PC-9 (cell line): ENCODE measurements at regions not wholly inside any gene's neighbourhood (a gene's known extent, or its start where the extent isn't known, plus 50 kb on each side); places are given as distances from the start of the nearest gene placed in this dataset.

ENCODE experiments used
- BruUV-seq: library from RNA; stranded (reverse); fragments of 400-500 nt; replicated peaks from 2 replicates; lab custom pipeline; 2021; lab: Mats Ljungman, UMichigan
- CTCF ChIA-PET: fragments of 300-600 bp; sonication (Branson Sonifier 250); formaldehyde crosslinking; loops from one replicate; lab custom pipeline; 2022; ENCODE audit warnings: antibody characterized with exemption; lab: Charles Lee
- POLR2A ChIA-PET: fragments of 300-600 bp; sonication (Branson Sonifier 250); formaldehyde crosslinking; loops from one replicate; lab custom pipeline; 2022; ENCODE audit warnings: antibody characterized with exemption; ENCODE audit not compliant: unreplicated experiment; lab: Charles Lee
- DNase-seq, 2 experiments: peaks; one replicate each; pipeline versions ENCODE4 v3.0.0 to v3.0.0-alpha.2; 2015 to 2022; ENCODE audit warnings: mixed read lengths in 1 of 2
- H2AFZ ChIP-seq: fragments of 200-600 bp; sonication (generic); 2 replicates; pipeline ENCODE4 v1.8.1; 2017; ENCODE audit warnings: antibody characterized with exemption
- H3F3A ChIP-seq: fragments of 200-600 bp; sonication (generic); 2 replicates; pipeline ENCODE4 v1.8.1; 2017; ENCODE audit warnings: antibody characterized with exemption, mild to moderate bottlenecking, low read depth; ENCODE audit not compliant: insufficient read depth
- H3K27ac ChIP-seq: fragments of 200-600 bp; sonication (generic); 2 replicates; pipeline ENCODE4 v1.6.1; 2016; ENCODE audit warnings: mixed run types
- H3K27me3 ChIP-seq: fragments of 200-600 bp; sonication (generic); 2 replicates; pipeline ENCODE4 v1.6.1; 2016; ENCODE audit warnings: low read depth, mixed run types; ENCODE audit not compliant: insufficient read depth
- H3K36me3 ChIP-seq: fragments of 200-600 bp; sonication (generic); 2 replicates; pipeline ENCODE4 v1.6.1; 2016; ENCODE audit warnings: low read depth, mixed run types
- H3K4me1 ChIP-seq: fragments of 200-600 bp; sonication (generic); replicated peaks from 2 replicates; pipeline ENCODE4 v1.6.1; 2016; ENCODE audit warnings: mixed run types; ENCODE audit not compliant: insufficient read depth
- H3K4me2 ChIP-seq: fragments of 200-600 bp; sonication (generic); 2 replicates; pipeline ENCODE4 v1.6.1; 2017; ENCODE audit warnings: mixed run types
- H3K4me3 ChIP-seq: fragments of 200-600 bp; sonication (generic); 2 replicates; pipeline ENCODE4 v1.6.1; 2016; ENCODE audit warnings: mixed run types
- H3K79me2 ChIP-seq: fragments of 200-600 bp; sonication (generic); 2 replicates; pipeline ENCODE4 v1.6.1; 2017; ENCODE audit warnings: low read depth, mixed run types
- H3K9me2 ChIP-seq: fragments of 200-600 bp; sonication (generic); 2 replicates; pipeline ENCODE4 v1.8.1; 2017; ENCODE audit warnings: mild to moderate bottlenecking; ENCODE audit not compliant: insufficient read depth
- H3K9me3 ChIP-seq: fragments of 200-600 bp; sonication (generic); 2 replicates; pipeline ENCODE4 v1.8.1; 2016; ENCODE audit warnings: low read depth; ENCODE audit not compliant: insufficient read depth
- H4K20me1 ChIP-seq: fragments of 200-600 bp; sonication (generic); 2 replicates; pipeline ENCODE4 v1.8.1; 2017; ENCODE audit not compliant: insufficient read depth
- CTCF ChIP-seq: fragments of 200-600 bp; sonication (generic); conservative IDR thresholded peaks from 2 replicates; pipeline ENCODE4 v1.6.1; 2017; ENCODE audit warnings: mixed run types, antibody characterized with exemption, mild to moderate bottlenecking, moderate library complexity
- EZH2 ChIP-seq: fragments of 200-600 bp; sonication (generic); IDR thresholded peaks from 2 replicates; pipeline ENCODE4 v1.8.0; 2017; ENCODE audit warnings: antibody characterized with exemption, low read depth
- intact Hi-C: fragments of 100-400 bp; cut with micrococcal nuclease; formaldehyde crosslinking; loops from one replicate; pipeline ENCODE4 v1.10.0; 2022; ENCODE audit not compliant: unreplicated experiment

GRCh38 chr9:13896922-13897835 lies 416.8 kb downstream of the NFIB start:
- no peak overlapping the region for H2AFZ ChIP-seq
- no peaks in the 10 kb centered on the region for H3K79me2 ChIP-seq
- H3K9me2 ChIP-seq, result no peaks in the 10 kb centered on the region
- no TSS peak for BruUV-seq
- no peak for TF ChIP-seq EZH2
- TF ChIP-seq CTCF, result no peak
- intact Hi-C loops, result no loop called here
- no peaks in the 10 kb centered on the region for H3K9me3 ChIP-seq
- H3K4me3 ChIP-seq, result no peak overlapping the region
- no peaks in the 10 kb centered on the region for H3K4me1 ChIP-seq
- H3K36me3 ChIP-seq, result no peaks in the 10 kb centered on the region
- DNase-seq, result no peak
- CTCF ChIA-PET, result no interaction called here
- H3F3A ChIP-seq, result no peaks in the 10 kb centered on the region
- POLR2A ChIA-PET, result no interaction called here
- no peaks in the 10 kb centered on the region for H3K27me3 ChIP-seq
- no peak overlapping the region for H3K27ac ChIP-seq
- H3K4me2 ChIP-seq, result no peak overlapping the region
- H4K20me1 ChIP-seq, result no peaks in the 10 kb centered on the region

DNA sequence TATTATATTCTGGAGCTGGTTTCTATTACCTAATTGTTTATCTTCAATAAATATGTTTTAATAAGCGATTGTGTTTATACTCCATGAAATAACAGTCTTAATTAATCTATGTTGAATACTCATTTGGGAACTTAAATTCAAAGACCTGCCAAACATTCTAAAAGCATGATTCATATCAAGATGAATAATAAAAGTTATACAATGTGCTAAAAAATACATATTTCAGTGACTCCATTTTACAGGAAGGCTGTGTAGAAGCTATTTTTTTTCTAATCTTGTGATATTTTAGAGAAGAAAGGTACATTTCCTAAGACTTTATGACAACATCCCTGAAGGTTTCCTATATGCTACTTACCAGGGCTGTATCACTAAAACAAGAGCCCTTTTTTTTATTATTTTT lies 417.9 kb downstream of the NFIB start:
- Histone ChIP-seq H3K79me2 (no peaks in the 10 kb centered on the region), H3K9me2 (no peaks in the 10 kb centered on the region), H3K36me3 (no peaks in the 10 kb centered on the region), H3K9me3 (no peaks in the 10 kb centered on the region), H3K27me3 (no peaks in the 10 kb centered on the region), H3K27ac (no peak overlapping the region), H2AFZ (no peak overlapping the region), H3K4me1 (no peaks in the 10 kb centered on the region), H3K4me3 (no peak overlapping the region), H3K4me2 (no peak overlapping the region), H3F3A (no peaks in the 10 kb centered on the region), H4K20me1 (no peaks in the 10 kb centered on the region)
- no TSS peak for BruUV-seq
- DNase-seq, result no peak
- POLR2A ChIA-PET, result no interaction called here
- intact Hi-C loops, result no loop called here
- CTCF ChIA-PET, result no interaction called here
- no peak for TF ChIP-seq CTCF
- no peak for TF ChIP-seq EZH2

GRCh38 chr9:13885258-13885657 lies 428.7 kb downstream of the NFIB start:
- ChIA-PET POLR2A (interaction anchor here (0.5 kb wide), 1 partner anchor 142 kb away, joined by 3 read pairs; no protein-coding TSS in a partner anchor), CTCF (interaction anchor here (0.6 kb wide), 1 partner anchor 431 kb away, joined by 6 read pairs; no protein-coding TSS in a partner anchor)
- no TSS peak for BruUV-seq

More at GRCh38 chr9:13885258-13885657, 428.7 kb downstream of the NFIB start:
- no peak overlapping the region for H3K4me2 ChIP-seq
- no peak overlapping the region for H2AFZ ChIP-seq
- intact Hi-C loops, result no loop called here
- H3K9me2 ChIP-seq, result no peaks in the 10 kb centered on the region
- no peaks in the 10 kb centered on the region for H3K4me1 ChIP-seq
- TF ChIP-seq EZH2 (no peak), CTCF (no peak)
- no peak overlapping the region for H3K4me3 ChIP-seq
- no peak for DNase-seq
- no peak overlapping the region for H3K27ac ChIP-seq
- no peaks in the 10 kb centered on the region for H3K9me3 ChIP-seq
- H3K36me3 ChIP-seq, result no peaks in the 10 kb centered on the region
- no peaks in the 10 kb centered on the region for H3K79me2 ChIP-seq
- H3F3A ChIP-seq, result no peaks in the 10 kb centered on the region
- no peaks in the 10 kb centered on the region for H4K20me1 ChIP-seq
- no peaks in the 10 kb centered on the region for H3K27me3 ChIP-seq
